GM19238 (cell line): ENCODE measurements at regions not wholly inside any gene's neighbourhood (a gene's known extent, or its start where the extent isn't known, plus 50 kb on each side); places are given as distances from the start of the nearest gene placed in this dataset.

ENCODE experiments used
- DNase-seq: peaks from one replicate; pipeline ENCODE4 v3.0.0; 2011; ENCODE audit warnings: low spot score; ENCODE audit not compliant: insufficient read length

GRCh38 chr18:39072970-39073369 lies 1507.4 kb upstream of the CELF4 start:
- DNase-seq: no peak

GRCh38 chr18:39062426-39062825 lies 1496.8 kb upstream of the CELF4 start:
- no peak for DNase-seq

GRCh38 chr18:39058386-39059000 lies 1492.9 kb upstream of the CELF4 start:
- no peak for DNase-seq

- DNase-seq: no peak
Measured at GRCh38 chr18:39057423-39058064, 1491.9 kb upstream of the CELF4 start.

- DNase-seq: no peak
Measured at GRCh38 chr18:39053571-39053970, 1488.0 kb upstream of the CELF4 start.

- DNase-seq: no peak
Measured at GRCh38 chr18:39051013-39051412, 1485.4 kb upstream of the CELF4 start.

- DNase-seq: no peak
Measured at GRCh38 chr18:39039813-39040212, 1474.2 kb upstream of the CELF4 start.

GRCh38 chr18:39037925-39038324 lies 1472.3 kb upstream of the CELF4 start:
- DNase-seq: no peak

- DNase-seq: no peak
Measured at GRCh38 chr18:39033312-39033711, 1467.7 kb upstream of the CELF4 start.

GRCh38 chr18:39031647-39032046 lies 1466.0 kb upstream of the CELF4 start:
- DNase-seq: no peak

GRCh38 chr18:39030124-39030655 lies 1464.6 kb upstream of the CELF4 start:
- DNase-seq: no peak

GRCh38 chr18:39025531-39025930 lies 1459.9 kb upstream of the CELF4 start:
- DNase-seq: no peak

- no peak for DNase-seq
Measured at GRCh38 chr18:39019989-39020388, 1454.4 kb upstream of the CELF4 start.

GRCh38 chr18:39007031-39007902 lies 1441.7 kb upstream of the CELF4 start:
- no peak for DNase-seq

GRCh38 chr18:38996056-38996455 lies 1430.5 kb upstream of the CELF4 start:
- DNase-seq: no peak

- no peak for DNase-seq
Measured at GRCh38 chr18:38993342-38993741, 1427.7 kb upstream of the CELF4 start.

- DNase-seq: no peak
Measured at GRCh38 chr18:38984968-38985367, 1419.4 kb upstream of the CELF4 start.

- DNase-seq: no peak
Measured at GRCh38 chr18:38982072-38982471, 1416.5 kb upstream of the CELF4 start.

- no peak for DNase-seq
Measured at GRCh38 chr18:38981389-38981788, 1415.8 kb upstream of the CELF4 start.

- no peak for DNase-seq
Measured at GRCh38 chr18:38980420-38980819, 1414.8 kb upstream of the CELF4 start.

- no peak for DNase-seq
Measured at GRCh38 chr18:38972571-38972970, 1407.0 kb upstream of the CELF4 start.

- DNase-seq: no peak
Measured at GRCh38 chr18:38971881-38972280, 1406.3 kb upstream of the CELF4 start.
